NB4 (cell line): ENCODE measurements at regions not wholly inside any gene's neighbourhood (a gene's known extent, or its start where the extent isn't known, plus 50 kb on each side); places are given as distances from the start of the nearest gene placed in this dataset.

Source experiments
- CTCF ChIP-seq: IDR thresholded peaks from one replicate; pipeline ENCODE4 v1.5.1; 2012; ENCODE audit warnings: low read depth, low read length
- POLR2A ChIP-seq: IDR thresholded peaks from 2 replicates; pipeline ENCODE4 v1.6.1; 2011; ENCODE audit warnings: mild to moderate bottlenecking; ENCODE audit not compliant: insufficient read length; ENCODE audit errors: extremely low read depth

- TF ChIP-seq CTCF, result no peak
- TF ChIP-seq POLR2A, result no peak
These were observed 588.9 kb upstream of the BTBD3 start for GRCh38 chr20:11328839-11329238.
